AG10803 (cell line): ENCODE measurements at regions not wholly inside any gene's neighbourhood (a gene's known extent, or its start where the extent isn't known, plus 50 kb on each side); places are given as distances from the start of the nearest gene placed in this dataset.

ENCODE experiments used
- DNase-seq: peaks from one replicate; pipeline ENCODE4 v3.0.0; 2010; ENCODE audit warnings: low read depth
- H3K4me3 ChIP-seq: 2 replicates; pipeline ENCODE4 v1.5.1; 2011; ENCODE audit warnings: mild to moderate bottlenecking, low read length, control low read depth
- TF ChIP-seq, protein P1 (sequence below): conservative IDR thresholded peaks from 2 replicates; pipeline ENCODE4 v1.5.1; 2011; ENCODE audit warnings: mild to moderate bottlenecking, low read length, control low read depth, inconsistent platforms

DNA sequence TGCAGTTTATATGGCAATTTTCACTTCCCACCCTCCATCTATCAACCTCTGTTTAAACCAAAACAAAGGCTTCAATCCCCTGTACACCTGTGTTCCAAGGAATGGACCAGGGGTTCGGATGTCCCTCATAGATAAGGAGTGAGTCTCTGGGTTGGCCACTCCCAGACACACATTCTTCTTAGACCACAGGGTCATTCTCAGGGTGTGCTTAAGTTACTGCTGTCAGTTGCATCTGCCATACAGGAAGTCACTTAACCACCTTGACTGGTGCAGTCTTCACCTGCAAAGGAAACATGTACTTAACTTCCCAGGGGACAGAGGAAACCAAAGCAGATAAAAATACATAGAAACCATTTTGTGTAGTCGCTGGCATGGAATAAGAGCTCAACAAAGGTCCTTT lies 151.0 kb upstream of the NDUFV2 start:
- TF ChIP-seq, protein P1, sequence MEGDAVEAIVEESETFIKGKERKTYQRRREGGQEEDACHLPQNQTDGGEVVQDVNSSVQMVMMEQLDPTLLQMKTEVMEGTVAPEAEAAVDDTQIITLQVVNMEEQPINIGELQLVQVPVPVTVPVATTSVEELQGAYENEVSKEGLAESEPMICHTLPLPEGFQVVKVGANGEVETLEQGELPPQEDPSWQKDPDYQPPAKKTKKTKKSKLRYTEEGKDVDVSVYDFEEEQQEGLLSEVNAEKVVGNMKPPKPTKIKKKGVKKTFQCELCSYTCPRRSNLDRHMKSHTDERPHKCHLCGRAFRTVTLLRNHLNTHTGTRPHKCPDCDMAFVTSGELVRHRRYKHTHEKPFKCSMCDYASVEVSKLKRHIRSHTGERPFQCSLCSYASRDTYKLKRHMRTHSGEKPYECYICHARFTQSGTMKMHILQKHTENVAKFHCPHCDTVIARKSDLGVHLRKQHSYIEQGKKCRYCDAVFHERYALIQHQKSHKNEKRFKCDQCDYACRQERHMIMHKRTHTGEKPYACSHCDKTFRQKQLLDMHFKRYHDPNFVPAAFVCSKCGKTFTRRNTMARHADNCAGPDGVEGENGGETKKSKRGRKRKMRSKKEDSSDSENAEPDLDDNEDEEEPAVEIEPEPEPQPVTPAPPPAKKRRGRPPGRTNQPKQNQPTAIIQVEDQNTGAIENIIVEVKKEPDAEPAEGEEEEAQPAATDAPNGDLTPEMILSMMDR, result no peak
- DNase-seq, result no peak
- no peak overlapping the region for H3K4me3 ChIP-seq

DNA sequence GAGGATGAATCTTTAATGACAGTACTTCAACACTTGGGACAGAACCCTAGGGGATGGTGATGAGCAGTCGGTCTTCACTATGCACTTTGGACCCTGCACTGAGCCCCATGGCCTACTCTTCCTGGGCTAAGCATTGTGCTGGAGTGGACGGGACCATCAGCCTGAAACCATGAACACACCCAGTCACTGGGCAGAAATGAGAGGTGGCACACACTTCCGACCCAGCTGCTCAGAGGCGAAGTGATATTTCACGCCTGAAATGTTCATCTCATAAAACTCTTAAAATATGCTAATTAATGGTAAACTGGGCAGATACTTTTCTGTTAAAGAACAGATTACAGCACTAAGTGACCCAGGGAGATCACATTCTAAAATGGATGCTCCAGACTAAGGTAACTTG lies 150.3 kb upstream of the NDUFV2 start:
- no peak overlapping the region for H3K4me3 ChIP-seq
- TF ChIP-seq, protein P1, result no peak
- DNase-seq, result no peak

DNA sequence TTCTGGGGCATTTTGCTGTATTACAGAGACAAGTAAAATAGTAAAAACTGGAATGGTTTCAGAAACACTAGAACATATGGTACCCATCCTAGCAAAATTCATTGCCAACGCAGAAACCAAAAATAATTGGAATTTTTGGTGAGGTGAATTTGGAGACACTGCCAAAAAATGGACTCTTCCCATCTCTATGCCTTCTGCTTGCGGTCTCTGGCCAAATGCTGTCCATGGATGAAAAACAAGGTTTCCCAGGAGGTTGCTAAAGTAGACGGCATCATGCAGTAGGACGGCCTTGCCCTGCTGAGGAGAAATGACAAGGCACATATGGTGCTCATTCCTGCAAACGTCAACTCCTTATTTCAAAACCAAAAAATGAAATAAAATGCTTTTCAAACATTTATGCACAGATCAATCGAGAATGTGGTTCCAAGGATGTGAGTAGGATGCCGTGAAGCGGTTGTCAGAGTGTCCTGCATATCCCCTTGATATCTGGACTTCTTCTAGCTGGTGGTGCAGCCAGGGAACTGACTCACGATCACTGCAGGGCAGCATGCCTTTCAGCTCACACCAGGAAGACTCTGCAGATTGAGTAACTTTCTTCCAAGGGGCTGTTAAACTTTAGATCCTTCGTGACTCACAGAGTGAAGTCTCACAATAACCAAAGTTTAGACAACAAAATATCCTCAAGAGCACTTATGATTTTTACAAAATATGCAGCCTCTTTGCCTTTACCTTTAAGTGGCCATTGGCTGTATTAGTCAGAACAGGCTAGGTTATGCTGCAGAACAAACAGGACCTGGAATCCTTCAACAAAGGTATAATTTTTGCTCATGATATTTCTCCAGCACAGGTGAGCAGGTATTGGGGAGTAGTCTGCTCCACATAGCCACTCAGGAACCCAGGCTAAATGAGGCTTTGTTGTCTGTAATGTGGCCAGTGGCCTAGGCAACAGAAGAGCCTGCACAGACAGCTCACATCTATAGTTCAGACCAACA lies 149.4 kb upstream of the NDUFV2 start:
- no peak overlapping the region for H3K4me3 ChIP-seq
- peak; percentile 100 for DNase-seq
- TF ChIP-seq, protein P1, result peak; percentile 64

DNA sequence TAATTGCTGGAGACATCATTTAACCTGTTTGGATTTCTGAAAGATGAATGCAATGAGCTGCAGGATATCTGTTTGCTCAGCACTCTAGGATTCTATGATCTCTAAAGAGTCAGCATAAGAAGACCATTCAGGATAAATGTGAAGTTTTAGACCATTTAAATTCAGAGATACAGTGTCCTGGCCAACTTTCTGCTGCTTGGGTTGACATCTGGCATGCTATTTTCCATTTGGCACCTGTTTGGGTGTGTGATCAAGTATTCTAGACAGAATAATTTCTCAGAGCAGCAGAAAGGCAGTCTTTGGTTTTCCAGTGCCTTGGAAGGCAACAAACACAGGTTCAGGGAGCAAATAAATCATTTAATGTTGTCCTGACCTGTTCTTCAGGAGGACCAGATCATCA lies 144.8 kb upstream of the NDUFV2 start:
- DNase-seq, result no peak
- H3K4me3 ChIP-seq, result no peak overlapping the region

DNA sequence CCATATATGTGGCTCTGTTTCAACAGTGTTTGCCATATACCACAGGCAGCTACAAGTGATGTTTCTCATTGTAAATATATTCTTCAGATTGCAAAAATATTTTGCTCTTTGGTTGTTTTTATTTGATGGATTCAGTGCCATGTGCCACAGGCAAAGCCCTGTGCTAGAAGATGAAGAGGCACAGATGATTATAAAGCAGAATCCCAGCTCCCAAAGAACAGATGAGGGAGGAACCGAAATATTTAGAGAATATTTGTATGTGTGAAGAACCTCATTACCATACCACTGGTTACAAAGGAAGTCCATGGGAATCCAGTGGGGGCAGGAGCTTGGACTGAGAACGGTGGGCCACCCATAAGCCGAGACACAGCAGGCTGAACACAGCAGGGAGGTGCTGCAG lies 143.8 kb upstream of the NDUFV2 start:
- TF ChIP-seq, protein P1, result no peak
- DNase-seq, result no peak
- H3K4me3 ChIP-seq, result no peak overlapping the region

More for the DNA sequence above, 144.8 kb upstream of the NDUFV2 start:
- TF ChIP-seq, protein P1, result no peak

DNA sequence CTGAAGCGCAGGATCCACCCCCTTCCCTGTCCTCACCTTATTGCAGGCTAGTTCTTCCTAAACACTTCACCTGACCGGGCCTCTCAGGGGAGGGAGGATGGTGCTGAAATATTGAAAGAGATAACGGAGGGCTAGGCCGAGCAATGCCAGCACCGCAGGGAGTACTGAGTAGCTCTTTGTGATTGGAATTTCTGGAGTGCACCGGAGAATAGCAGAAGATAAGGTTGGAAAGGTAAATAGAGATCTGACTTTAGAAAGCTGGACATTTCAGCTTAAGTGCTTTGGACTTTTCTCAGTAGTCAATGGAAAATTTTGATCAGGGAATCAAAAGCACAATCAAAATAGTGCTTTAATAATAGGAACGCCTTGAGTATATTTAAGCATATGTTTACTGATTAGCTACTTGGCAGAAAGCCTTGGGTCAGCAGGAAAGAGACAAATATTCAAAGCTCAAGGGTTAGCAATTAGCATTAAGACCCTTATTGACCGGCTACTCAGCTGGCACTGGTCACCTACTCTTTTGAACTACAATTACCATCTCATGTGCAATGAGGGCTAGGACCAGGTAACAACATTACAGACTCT lies 142.9 kb upstream of the NDUFV2 start:
- H3K4me3 ChIP-seq, result no peak overlapping the region
- TF ChIP-seq, protein P1, result no peak
- no peak for DNase-seq
